Uterus (tissue), 3 donors: ENCODE measurements at regions not wholly inside any gene's neighbourhood (a gene's known extent, or its start where the extent isn't known, plus 50 kb on each side); places are given as distances from the start of the nearest gene placed in this dataset.
"Not testable (repeated sequence)": the region's sequence is repeated elsewhere in the genome, so short reads cannot be mapped to it uniquely, and the experiment has no call there.

Experiments used
- DNase-seq, 2 donors: peaks; one replicate each; pipeline ENCODE4 v3.0.0-alpha.2; 2019 to 2020
- H3K27ac ChIP-seq, 2 donors: fragments of 200-600 bp; sonication (generic); 1 replicate in 1 of 2; 2 replicates in 1 of 2; pipeline ENCODE4 v1.5.1; 2016 to 2018
- H3K27me3 ChIP-seq, 2 donors: fragments of 200-600 bp; sonication (generic); one replicate each; pipeline ENCODE4 v1.5.1; 2018 to 2019; ENCODE audit warnings: control low read depth in 1 of 2
- H3K36me3 ChIP-seq, 2 donors: fragments of 200-600 bp; sonication (generic); one replicate each; pipeline ENCODE4 v1.5.1; 2019; ENCODE audit warnings: control low read depth in 1 of 2
- H3K4me1 ChIP-seq, 2 donors: fragments of 200-600 bp; sonication (generic); one replicate each; pipeline ENCODE4 v1.5.1; 2018 to 2019; ENCODE audit warnings: control low read depth in 1 of 2
- H3K4me3 ChIP-seq, 2 donors: fragments of 200-600 bp; sonication (generic); 1 replicate in 1 of 2; 2 replicates in 1 of 2; pipeline ENCODE4 v1.5.1; 2018 to 2019; ENCODE audit warnings: mild to moderate bottlenecking in 1 of 2
- H3K9me3 ChIP-seq, 2 donors: fragments of 200-600 bp; sonication (generic); one replicate each; pipeline ENCODE4 v1.5.1; 2019; ENCODE audit warnings: control low read depth in 1 of 2
- CTCF ChIP-seq, 4 experiments: fragments of 200-600 bp in 2 of 4; fragments of 450-650 bp in 2 of 4; sonication (generic) in 2 of 4; IDR thresholded peaks; one replicate each; pipeline ENCODE4 v1.5.1; 2016 to 2019; ENCODE audit warnings: antibody characterized with exemption in 4 of 4, mild to moderate bottlenecking in 2 of 4, moderate library complexity in 1 of 4
- POLR2A ChIP-seq, 2 donors: fragments of 450-650 bp; IDR thresholded peaks; one replicate each; pipeline ENCODE4 v1.6.1; 2016; ENCODE audit warnings: antibody characterized with exemption in 2 of 2, mild to moderate bottlenecking in 1 of 2, moderate library complexity in 1 of 2
- intact Hi-C: fragments of 100-400 bp; cut with DNase I; formaldehyde crosslinking; loops from one replicate; pipeline ENCODE4 v1.15.1; 2023; ENCODE audit warnings: low total_unique reads
- donor health status: DM: yes; HTN: yes; CAD: no.

- H3K4me3 ChIP-seq: no peak overlapping the region
- no peaks in the 10 kb centered on the region for H3K9me3 ChIP-seq
- no peaks in the 10 kb centered on the region for H3K36me3 ChIP-seq
- intact Hi-C loops: no loop called here
- no peak overlapping the region for H3K27ac ChIP-seq
- no peak for DNase-seq
- no peaks in the 10 kb centered on the region for H3K27me3 ChIP-seq
- no peaks in the 10 kb centered on the region for H3K4me1 ChIP-seq
- TF ChIP-seq CTCF (IDR thresholded peaks at IDR 0.05): no peak
- no peak for TF ChIP-seq POLR2A (IDR thresholded peaks at IDR 0.05)
These were observed 62.0 kb upstream of the MRPS9 start for GRCh38 chr2:104975851-104976250.

GRCh38 chr2:104976603-104977120 lies 61.2 kb upstream of the MRPS9 start:
- H3K27me3 ChIP-seq: no peaks in the 10 kb centered on the region
- no peak for DNase-seq
- no peaks in the 10 kb centered on the region for H3K4me1 ChIP-seq
- H3K27ac ChIP-seq: no peak overlapping the region
- H3K9me3 ChIP-seq: no peaks in the 10 kb centered on the region
- intact Hi-C loops: no loop called here
- no peaks in the 10 kb centered on the region for H3K36me3 ChIP-seq
- no peak overlapping the region for H3K4me3 ChIP-seq
- TF ChIP-seq CTCF (IDR thresholded peaks at IDR 0.05) (no peak), POLR2A (IDR thresholded peaks at IDR 0.05) (no peak)

- no peak overlapping the region for H3K4me3 ChIP-seq
- no peaks in the 10 kb centered on the region for H3K27me3 ChIP-seq
- no peak overlapping the region for H3K27ac ChIP-seq
- H3K36me3 ChIP-seq: no peaks in the 10 kb centered on the region
- H3K4me1 ChIP-seq: no peaks in the 10 kb centered on the region
- no peak for DNase-seq
- no peak for TF ChIP-seq POLR2A (IDR thresholded peaks at IDR 0.05)
- TF ChIP-seq CTCF (IDR thresholded peaks at IDR 0.05): no peak
- intact Hi-C loops: no loop called here
- no peaks in the 10 kb centered on the region for H3K9me3 ChIP-seq
These were observed 59.9 kb upstream of the MRPS9 start for GRCh38 chr2:104977958-104978357.

- H3K4me3 ChIP-seq, H3K27ac ChIP-seq, H3K4me1 ChIP-seq, intact Hi-C loops, H3K36me3 ChIP-seq, H3K27me3 ChIP-seq, DNase-seq, H3K9me3 ChIP-seq: not testable (repeated sequence)
These were observed 58.1 kb upstream of the MRPS9 start for GRCh38 chr2:104979786-104980185.

- H3K4me3 ChIP-seq: no peak overlapping the region
- no peaks in the 10 kb centered on the region for H3K9me3 ChIP-seq
- H3K36me3 ChIP-seq: no peaks in the 10 kb centered on the region
- no peaks in the 10 kb centered on the region for H3K4me1 ChIP-seq
- H3K27me3 ChIP-seq: no peaks in the 10 kb centered on the region
- no peak overlapping the region for H3K27ac ChIP-seq
- no peak for TF ChIP-seq CTCF (IDR thresholded peaks at IDR 0.05)
- no peak for TF ChIP-seq POLR2A (IDR thresholded peaks at IDR 0.05)
- DNase-seq: no peak
- intact Hi-C loops: no loop called here
These were observed 55.8 kb upstream of the MRPS9 start for GRCh38 chr2:104982111-104982510.
